HUES6 (cell line): ENCODE measurements at regions not wholly inside any gene's neighbourhood (a gene's known extent, or its start where the extent isn't known, plus 50 kb on each side); places are given as distances from the start of the nearest gene placed in this dataset.
"Not testable (repeated sequence)": the region's sequence is repeated elsewhere in the genome, so short reads cannot be mapped to it uniquely, and the experiment has no call there.

Experiments used
- H3K27ac ChIP-seq: 2 replicates; pipeline ENCODE4 v1.7.0; 2013; ENCODE audit warnings: low read depth, mild to moderate bottlenecking, low read length, inconsistent platforms
- H3K27me3 ChIP-seq: 2 replicates; pipeline ENCODE4 v1.6.1; 2013; ENCODE audit warnings: low read length; ENCODE audit not compliant: control insufficient read depth, insufficient read depth
- H3K36me3 ChIP-seq: 2 replicates; pipeline ENCODE4 v1.6.1; 2013; ENCODE audit warnings: low read length; ENCODE audit not compliant: control insufficient read depth, insufficient read depth
- H3K4me1 ChIP-seq: 2 replicates; pipeline ENCODE4 v1.6.1; 2013; ENCODE audit warnings: low read length; ENCODE audit not compliant: control insufficient read depth, insufficient read depth
- H3K4me3 ChIP-seq: 2 replicates; pipeline ENCODE4 v1.5.1; 2013; ENCODE audit warnings: low read depth, low read length
- H3K9ac ChIP-seq: one replicate; pipeline ENCODE4 v1.6.1; 2013; ENCODE audit warnings: mild to moderate bottlenecking, low read length
- H3K9me3 ChIP-seq: 2 replicates; pipeline ENCODE4 v1.6.1; 2013; ENCODE audit warnings: low read depth, low read length; ENCODE audit not compliant: control insufficient read depth, insufficient read depth

DNA sequence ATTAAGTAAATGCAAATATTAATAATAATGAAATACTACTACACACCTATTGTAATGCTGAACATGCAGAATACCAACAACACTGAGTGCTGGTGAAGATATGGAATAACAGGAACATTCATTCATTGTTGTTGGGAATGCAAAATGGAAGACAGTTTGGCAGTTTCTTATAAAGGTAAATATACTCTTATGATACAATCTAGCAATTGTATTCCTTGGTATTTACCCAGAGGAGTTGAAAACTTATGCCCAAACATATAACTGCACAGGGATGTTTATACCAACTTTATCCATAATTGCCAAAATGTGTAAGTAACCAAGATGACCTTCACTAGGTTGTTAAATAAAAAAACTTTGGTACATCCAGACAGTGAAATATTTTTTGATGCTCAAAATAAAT lies 636.8 kb downstream of the PRR16 start:
- Histone ChIP-seq H3K9me3 (no peaks in the 10 kb centered on the region), H3K36me3 (no peaks in the 10 kb centered on the region), H3K27me3 (no peaks in the 10 kb centered on the region), H3K27ac (no peak overlapping the region), H3K9ac (no peak overlapping the region), H3K4me1 (no peaks in the 10 kb centered on the region), H3K4me3 (no peak overlapping the region)

DNA sequence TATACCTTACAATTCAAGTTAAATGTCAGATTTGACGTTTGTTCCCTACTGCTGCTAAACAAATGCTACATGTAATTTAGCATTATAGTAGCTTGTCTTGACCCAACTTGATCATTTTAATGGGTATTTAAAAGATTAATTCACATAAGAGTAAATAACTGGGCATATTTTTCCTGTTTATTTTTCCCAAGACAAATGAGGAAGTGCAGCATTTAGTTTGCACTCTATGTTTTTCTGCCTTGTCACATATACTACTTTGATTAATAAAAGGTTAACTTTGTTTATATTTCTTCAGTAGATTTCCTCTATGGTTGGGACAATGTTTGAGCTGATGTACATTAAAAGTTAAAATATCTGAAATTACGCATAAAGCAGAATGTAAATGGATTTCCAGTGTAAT lies 641.8 kb downstream of the PRR16 start:
- no peak overlapping the region for H3K27ac ChIP-seq

DNA sequence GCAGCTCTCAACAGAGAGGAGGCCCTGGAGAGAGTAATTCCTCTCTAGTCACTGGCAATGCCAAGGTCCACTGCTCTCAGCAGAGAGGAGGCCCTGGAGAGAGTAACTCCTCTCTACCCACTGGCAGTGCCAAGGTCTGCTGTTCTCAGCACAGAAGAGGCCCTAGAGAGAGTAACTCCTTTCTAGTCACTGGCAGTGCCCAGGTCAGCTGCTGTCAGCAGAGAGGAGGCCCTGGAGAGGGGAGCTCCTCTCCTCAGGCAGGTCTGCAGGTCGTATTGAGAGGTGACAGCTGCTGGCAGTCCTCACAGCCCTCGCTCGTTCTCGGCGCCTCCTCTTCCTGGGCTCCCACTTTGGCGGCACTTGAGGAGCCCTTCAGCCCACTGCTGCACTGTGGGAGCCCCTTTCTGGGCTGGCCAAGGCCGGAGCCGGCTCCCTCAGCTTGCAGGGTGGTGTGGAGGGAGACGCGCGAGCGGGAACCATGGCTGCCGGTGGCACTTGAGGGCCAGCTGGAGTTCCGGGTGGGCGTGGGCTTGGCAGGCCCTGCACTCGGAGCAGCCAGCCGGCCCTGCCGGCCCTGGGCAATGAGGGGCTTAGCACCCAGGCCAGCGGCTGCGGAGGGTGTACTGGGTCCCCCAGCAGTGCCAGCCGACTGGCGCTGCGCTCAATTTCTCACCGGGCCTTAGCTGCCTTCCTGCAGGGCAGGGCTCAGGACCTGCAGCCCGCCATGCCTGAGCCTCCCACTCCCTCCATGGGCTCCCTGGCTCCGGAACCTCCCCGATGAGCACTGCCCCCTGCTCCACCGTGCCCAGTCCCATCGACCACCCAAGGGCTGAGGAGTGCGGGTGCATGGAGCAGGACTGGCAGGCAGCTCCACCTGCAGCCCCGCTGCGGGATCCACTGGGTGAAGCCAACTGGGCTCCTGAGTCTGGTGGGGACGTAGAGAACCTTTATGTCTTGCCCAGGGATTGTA lies 642.9 kb downstream of the PRR16 start:
- not testable (repeated sequence) for H3K27ac ChIP-seq, H3K36me3 ChIP-seq, H3K9ac ChIP-seq, H3K4me3 ChIP-seq, H3K27me3 ChIP-seq, H3K4me1 ChIP-seq, H3K9me3 ChIP-seq

More for the DNA sequence above, 641.8 kb downstream of the PRR16 start:
- Histone ChIP-seq H3K9ac (no peak overlapping the region), H3K9me3 (no peaks in the 10 kb centered on the region), H3K4me3 (no peak overlapping the region), H3K36me3 (no peaks in the 10 kb centered on the region), H3K27me3 (no peaks in the 10 kb centered on the region), H3K4me1 (0 out of 2 replicates have a peak, but pooled peaks cover 3% of the 10 kb centered on the region)

DNA sequence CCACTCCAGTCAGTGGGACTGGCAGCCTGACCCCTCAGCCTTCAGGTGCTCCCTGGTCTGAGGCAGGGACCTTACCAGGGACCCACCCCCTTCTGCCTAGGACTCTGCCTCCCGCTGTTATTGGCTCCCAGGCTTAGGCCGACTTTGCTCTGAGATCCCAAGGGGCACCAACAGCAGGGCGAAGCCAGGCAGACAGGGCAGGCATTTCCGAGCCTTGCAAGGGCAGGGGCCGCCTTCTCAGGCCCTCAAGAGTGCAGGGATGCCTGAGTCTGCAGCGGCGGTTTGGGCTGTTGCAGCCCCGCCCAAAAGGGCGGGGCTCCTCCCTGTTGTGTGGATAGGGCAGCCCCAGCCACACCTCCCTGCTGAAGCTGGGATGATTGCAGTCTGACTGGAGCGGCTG lies 644.6 kb downstream of the PRR16 start:
- Histone ChIP-seq H3K9ac (no peak overlapping the region), H3K27ac (no peak overlapping the region), H3K4me1 (0 out of 2 replicates have a peak, but pooled peaks cover 3% of the 10 kb centered on the region), H3K4me3 (peak overlapping the region; percentile 48), H3K9me3 (no peaks in the 10 kb centered on the region), H3K27me3 (no peaks in the 10 kb centered on the region), H3K36me3 (no peaks in the 10 kb centered on the region)

DNA sequence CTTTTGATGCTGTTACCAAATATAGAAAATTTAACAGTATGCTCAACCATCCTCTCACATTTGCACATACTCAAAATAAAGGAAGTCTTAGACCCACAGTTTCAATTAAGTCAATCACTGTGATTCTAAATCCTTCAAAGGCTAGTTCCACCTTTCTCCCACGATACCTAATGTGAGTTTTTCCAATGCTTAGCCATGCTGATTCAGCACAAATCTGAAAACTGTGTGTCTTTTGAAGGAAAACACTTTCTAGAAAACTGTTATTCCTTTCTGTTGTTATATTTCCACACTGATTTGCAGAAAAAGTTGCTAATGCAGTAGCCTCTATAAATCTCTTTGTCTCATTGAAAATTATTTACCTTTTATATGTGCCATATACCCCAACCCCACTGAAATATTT lies 645.7 kb downstream of the PRR16 start:
- Histone ChIP-seq H3K9ac (no peak overlapping the region), H3K4me1 (0 out of 2 replicates have a peak, but pooled peaks cover 3% of the 10 kb centered on the region), H3K4me3 (no peak overlapping the region), H3K36me3 (no peaks in the 10 kb centered on the region), H3K9me3 (no peaks in the 10 kb centered on the region), H3K27me3 (no peaks in the 10 kb centered on the region), H3K27ac (no peak overlapping the region)

DNA sequence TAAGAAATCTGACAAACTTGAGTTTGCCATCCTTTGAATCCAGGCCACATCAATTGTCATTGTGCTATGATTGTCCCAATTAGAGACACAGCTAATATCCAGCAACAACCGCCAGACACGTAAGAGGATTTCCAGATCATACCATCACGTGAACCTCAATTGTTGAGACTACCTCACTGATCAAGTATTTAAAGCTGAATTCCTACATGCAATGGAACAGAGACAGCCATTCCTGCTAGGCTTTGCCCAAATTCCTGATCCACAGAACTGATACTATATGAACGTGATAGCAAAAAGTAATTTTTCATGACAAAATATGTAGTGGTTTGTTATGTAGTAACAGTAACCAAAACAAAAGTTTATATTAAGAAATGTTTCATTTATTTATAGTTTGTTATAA lies 657.7 kb downstream of the PRR16 start:
- Histone ChIP-seq H3K4me3 (no peak overlapping the region), H3K4me1 (no peaks in the 10 kb centered on the region), H3K27me3 (no peaks in the 10 kb centered on the region), H3K36me3 (no peaks in the 10 kb centered on the region), H3K27ac (no peak overlapping the region), H3K9me3 (no peaks in the 10 kb centered on the region), H3K9ac (no peak overlapping the region)

GRCh38 chr5:121138495-121138907 lies 674.4 kb downstream of the PRR16 start:
- Histone ChIP-seq H3K27ac (no peak overlapping the region), H3K9ac (no peak overlapping the region), H3K9me3 (peaks cover 14% of the 10 kb centered on the region), H3K4me3 (no peak overlapping the region), H3K36me3 (no peaks in the 10 kb centered on the region), H3K4me1 (no peaks in the 10 kb centered on the region), H3K27me3 (no peaks in the 10 kb centered on the region)

GRCh38 chr5:121138952-121139351 lies 674.9 kb downstream of the PRR16 start:
- Histone ChIP-seq H3K9ac (no peak overlapping the region), H3K27ac (no peak overlapping the region), H3K4me3 (no peak overlapping the region), H3K9me3 (peaks cover 14% of the 10 kb centered on the region), H3K4me1 (no peaks in the 10 kb centered on the region), H3K36me3 (no peaks in the 10 kb centered on the region), H3K27me3 (no peaks in the 10 kb centered on the region)

- Histone ChIP-seq H3K27ac (no peak overlapping the region), H3K27me3 (no peaks in the 10 kb centered on the region), H3K9ac (no peak overlapping the region), H3K4me3 (no peak overlapping the region), H3K4me1 (0 out of 2 replicates have a peak, but pooled peaks cover 3% of the 10 kb centered on the region), H3K9me3 (peaks cover 14% of the 10 kb centered on the region), H3K36me3 (no peaks in the 10 kb centered on the region)
Observed at GRCh38 chr5:121144764-121145163, 680.7 kb downstream of the PRR16 start.

DNA sequence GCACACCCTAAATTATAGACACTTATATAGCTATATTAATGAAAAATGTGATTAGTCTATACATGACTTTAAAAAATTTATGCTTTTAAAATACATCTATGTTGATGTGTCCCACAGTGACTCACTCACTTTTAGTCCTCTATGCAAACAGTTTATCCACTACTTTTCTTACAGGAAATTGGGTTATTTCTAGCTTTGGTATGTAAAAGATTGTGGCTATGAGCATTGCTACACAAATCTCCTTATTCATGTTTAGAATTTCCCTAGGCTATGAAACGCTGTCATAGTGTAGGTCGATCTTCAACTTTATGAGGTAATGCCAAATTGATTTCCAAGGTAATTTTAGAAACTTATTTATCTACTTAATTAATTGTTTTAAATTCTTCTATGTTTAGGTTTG lies 687.4 kb downstream of the PRR16 start:
- Histone ChIP-seq H3K27me3 (no peaks in the 10 kb centered on the region), H3K36me3 (no peaks in the 10 kb centered on the region), H3K4me1 (peaks cover 4% of the 10 kb centered on the region; the same call in 1 of the 2 replicates), H3K4me3 (no peak overlapping the region), H3K9me3 (no peaks in the 10 kb centered on the region), H3K9ac (no peak overlapping the region), H3K27ac (no peak overlapping the region)

GRCh38 chr5:121152411-121152810 lies 688.3 kb downstream of the PRR16 start:
- H3K9ac ChIP-seq = no peak overlapping the region
- H3K4me1 ChIP-seq = peaks cover 13% of the 10 kb centered on the region; the same call in 1 of the 2 replicates
- H3K4me3 ChIP-seq = no peak overlapping the region
- no peaks in the 10 kb centered on the region for H3K36me3 ChIP-seq
- H3K27me3 ChIP-seq = no peaks in the 10 kb centered on the region
- H3K27ac ChIP-seq = no peak overlapping the region
- H3K9me3 ChIP-seq = no peaks in the 10 kb centered on the region
